NCI-H2107 treated with DMSO at 0.1 percent for 48 hours (cell line): ENCODE measurements at regions not wholly inside any gene's neighbourhood (a gene's known extent, or its start where the extent isn't known, plus 50 kb on each side); places are given as distances from the start of the nearest gene placed in this dataset.

ENCODE experiments used
- DNase-seq: peaks from one replicate; lab custom pipeline; 2025; ENCODE audit not compliant: unreplicated experiment; lab: John Stamatoyannopoulos, UW

- no peak for DNase-seq
Measured at GRCh38 chr2:144285324-144285723, 234.6 kb downstream of the ZEB2 start.

GRCh38 chr2:144281476-144281875, 238.4 kb downstream of the ZEB2 start:
- DNase-seq, result no peak

- no peak for DNase-seq
Measured at GRCh38 chr2:144280009-144280408, 239.9 kb downstream of the ZEB2 start.

DNA sequence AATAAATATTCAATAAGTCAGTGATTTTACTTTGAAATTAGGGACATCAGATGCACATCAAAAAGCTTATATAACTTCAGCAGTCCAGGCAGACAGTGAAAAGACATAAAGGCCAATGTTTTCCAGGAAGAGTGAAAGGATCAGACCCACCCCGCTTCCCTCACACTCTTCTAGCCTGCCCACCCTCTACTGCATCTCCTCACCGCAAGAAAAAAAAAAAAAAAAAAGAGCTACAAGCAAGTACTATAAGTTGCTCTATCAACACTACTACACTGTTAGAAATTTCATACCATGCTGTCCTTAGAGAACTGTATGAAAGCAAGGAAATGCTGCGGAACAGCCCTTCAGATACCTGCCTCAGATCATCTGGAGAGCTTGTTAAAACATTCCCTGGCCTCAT, 240.8 kb downstream of the ZEB2 start:
- DNase-seq, result no peak

GRCh38 chr2:144277622-144278354, 242.1 kb downstream of the ZEB2 start:
- DNase-seq, result no peak

- no peak for DNase-seq
Measured at GRCh38 chr2:144275340-144275739, 244.6 kb downstream of the ZEB2 start.

GRCh38 chr2:144274131-144274530, 245.8 kb downstream of the ZEB2 start:
- DNase-seq, result no peak

GRCh38 chr2:144270951-144271350, 249.0 kb downstream of the ZEB2 start:
- no peak for DNase-seq

GRCh38 chr2:144268036-144268678, 251.8 kb downstream of the ZEB2 start:
- DNase-seq, result no peak

GRCh38 chr2:144267239-144267638, 252.7 kb downstream of the ZEB2 start:
- no peak for DNase-seq

DNA sequence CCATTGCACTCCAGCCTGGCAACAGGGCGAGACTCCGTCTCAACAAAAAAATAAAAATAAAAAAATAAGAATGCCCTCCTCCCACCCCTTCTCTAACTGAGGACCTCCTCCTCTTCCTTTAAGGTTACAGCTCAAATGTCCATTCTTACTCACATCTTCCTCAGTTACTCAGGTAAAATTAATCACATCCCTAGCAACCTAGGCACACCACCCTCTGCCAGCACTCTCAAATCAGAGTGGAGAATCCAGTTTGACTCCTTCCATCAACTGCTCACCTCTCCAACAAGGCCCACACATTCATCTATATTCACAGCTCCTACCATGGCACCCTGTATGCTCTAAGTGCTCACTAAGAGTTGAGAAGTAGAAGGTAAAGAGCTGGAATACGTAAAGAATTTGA, 254.3 kb downstream of the ZEB2 start:
- no peak for DNase-seq

DNA sequence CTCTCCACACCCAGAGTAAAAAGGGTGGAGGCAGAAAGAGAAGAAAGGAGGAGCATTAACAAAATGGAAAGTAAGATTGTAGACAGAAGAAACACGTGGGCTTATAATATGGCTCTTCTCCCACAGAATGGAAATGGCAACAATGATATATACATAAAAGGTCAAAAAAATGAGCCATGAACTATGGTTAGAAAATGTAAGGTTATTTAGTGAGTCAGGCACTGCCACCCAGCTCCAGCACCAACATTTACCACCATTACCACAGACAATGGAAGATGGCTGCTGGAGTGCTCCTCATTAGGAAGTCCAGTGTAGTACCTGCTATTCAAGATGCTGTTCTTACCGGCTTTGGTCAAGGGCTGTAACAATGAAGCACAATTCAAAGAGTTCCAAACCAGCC, 258.0 kb downstream of the ZEB2 start:
- no peak for DNase-seq

DNA sequence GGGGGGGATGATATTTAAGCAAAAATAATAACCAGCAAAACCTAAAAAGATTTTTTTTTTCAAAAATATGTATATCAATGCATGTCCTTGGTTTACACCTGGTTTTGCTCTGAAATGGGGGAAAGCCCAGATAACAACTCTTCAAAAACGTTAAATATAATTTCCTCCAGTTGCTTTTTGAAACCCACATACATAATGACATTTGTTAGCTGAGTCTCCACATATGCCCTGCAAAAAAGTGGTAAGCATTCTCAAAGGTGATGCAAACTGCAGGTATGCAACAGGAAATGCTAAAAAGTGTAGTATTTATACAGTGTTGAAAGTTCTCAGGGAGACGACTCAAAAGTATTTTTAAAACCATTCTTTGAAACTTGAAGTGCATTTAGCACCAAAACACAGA, 258.6 kb downstream of the ZEB2 start:
- no peak for DNase-seq

DNA sequence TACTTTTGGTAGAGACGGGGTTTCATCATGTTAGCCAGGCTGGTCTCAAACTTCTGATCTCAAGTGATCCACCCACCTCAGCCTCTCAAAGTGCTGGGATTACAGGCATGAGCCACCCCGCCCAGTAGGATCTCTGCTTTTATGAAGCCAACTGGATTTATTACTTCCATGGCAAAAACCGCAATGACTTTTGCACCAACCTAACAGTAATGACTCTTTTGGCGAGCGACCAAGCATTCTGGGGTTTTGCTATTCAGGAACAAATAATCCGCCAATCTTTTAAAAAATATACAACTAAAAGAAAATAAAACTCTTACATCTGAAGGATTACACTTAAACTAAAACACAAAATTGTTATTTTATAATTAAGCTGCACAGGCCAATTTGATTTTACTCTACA, 260.6 kb downstream of the ZEB2 start:
- DNase-seq, result no peak

GRCh38 chr2:144258154-144258553, 261.8 kb downstream of the ZEB2 start:
- no peak for DNase-seq

DNA sequence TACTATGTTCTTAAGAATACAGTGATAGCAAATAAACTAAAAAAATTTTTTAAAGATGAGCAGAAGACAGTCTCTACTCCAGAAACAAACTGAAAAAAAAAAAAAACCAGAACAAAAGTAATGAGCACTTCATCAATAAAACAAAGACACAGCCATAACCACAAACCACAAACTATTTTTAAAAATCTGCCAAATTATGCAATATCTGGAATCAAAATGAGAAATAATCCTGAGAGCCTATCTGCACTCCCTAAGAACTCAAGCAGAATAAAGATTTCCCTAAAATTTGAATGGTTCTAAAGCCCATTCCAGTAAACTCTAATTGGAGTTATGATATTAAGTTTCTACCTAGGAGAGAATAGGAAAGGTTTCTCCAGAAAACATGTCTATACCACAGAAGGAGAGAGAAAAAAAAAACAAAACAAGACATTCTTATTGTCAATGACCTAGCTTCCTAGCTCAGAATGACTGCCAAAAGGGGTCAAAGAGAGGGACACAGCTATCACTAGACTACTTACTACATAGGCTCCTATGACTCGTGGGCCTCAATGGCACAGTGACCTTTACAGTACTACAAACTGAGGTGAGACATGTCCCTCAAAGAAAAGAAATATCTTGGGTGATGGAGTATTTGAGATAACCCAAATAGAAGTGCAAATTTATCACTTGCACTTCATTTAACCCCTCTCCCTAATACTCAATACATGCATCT, 262.8 kb downstream of the ZEB2 start:
- no peak for DNase-seq

DNA sequence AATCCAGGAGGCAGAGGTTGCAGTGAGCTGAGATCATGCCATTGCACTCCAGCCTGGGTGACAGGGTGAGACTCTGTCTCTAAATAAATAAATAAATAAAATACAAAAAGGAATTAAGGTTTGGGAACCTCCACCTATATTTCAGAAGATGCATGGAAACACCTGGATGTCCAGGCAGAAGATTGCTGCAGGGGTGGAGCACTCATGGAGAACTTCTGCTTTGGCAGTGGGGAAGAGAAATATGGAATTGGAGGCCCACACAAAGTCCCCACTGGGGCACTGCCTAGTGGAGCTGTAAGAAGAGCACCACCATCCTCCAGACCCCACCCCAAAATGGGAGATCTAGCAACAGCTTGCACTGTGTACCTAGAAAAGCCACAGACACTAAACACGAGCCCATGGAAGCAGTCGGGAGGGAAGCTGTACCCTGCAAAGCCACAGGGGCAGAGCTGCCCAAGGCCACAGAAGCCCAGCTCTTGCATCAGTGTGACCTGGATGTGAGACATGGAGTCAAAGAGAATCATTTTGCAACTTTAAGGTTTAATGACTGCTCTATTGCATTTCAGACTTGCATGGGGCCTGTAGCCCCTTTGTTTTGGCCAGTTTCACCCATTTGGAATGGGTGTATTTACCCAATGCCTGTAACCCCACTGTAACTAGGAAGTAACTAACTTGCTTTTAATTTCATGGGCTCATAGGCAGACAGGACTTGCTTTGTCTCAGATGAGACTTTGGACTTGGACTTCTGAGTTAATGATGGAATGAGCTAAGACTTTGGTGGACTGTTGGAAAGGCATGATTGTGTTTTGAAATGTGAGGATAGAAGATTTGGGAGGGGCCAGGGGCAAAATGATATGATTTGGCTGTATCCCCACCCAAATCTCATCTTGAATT, 265.3 kb downstream of the ZEB2 start:
- no peak for DNase-seq

GRCh38 chr2:144253743-144254142, 266.2 kb downstream of the ZEB2 start:
- DNase-seq, result no peak

- no peak for DNase-seq
Measured at GRCh38 chr2:144252694-144253093, 267.2 kb downstream of the ZEB2 start.

DNA sequence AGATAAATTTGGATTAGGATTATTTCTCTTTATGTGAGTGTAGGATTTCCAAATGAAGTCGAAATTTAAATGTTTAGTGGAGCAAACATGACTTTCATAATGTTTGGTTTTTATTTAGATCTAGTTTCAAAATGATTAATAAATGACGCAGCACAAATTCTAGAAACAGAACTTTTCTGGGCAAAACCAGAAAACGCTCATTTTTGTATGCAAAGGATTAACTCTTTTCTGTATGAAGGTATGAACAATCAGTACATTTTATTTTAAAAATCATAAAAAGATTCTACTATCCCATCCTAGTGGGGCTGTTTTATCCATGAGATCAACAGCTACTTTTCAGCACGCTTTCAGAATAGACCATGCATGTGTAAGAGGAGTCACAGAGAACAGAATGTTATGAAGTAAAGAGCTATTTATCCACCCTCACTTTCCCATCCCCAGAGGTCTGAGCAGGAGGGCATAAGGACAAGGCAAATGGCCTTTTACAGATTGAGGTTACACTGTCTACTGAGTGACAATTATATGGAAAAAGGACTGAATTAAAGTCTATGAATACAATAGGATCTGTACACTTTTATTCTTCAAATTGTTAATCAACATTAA, 270.8 kb downstream of the ZEB2 start:
- DNase-seq, result no peak
